ENCODE measurements at regions not wholly inside any gene's neighbourhood (a gene's known extent, or its start where the extent isn't known, plus 50 kb on each side); places are given as distances from the start of the nearest gene placed in this dataset.

- no peak overlapping the region for H3K27ac ChIP-seq
- TF ChIP-seq CTCF (conservative IDR thresholded peaks at IDR 0.05): no peak
These were observed 101.0 kb downstream of the SLITRK6 start for GRCh38 chr13:85698256-85698655.

GRCh38 chr13:85694992-85695391, 104.2 kb downstream of the SLITRK6 start:
- H3K27ac ChIP-seq: no peak overlapping the region
- no peak for TF ChIP-seq CTCF (conservative IDR thresholded peaks at IDR 0.05)

- TF ChIP-seq CTCF (conservative IDR thresholded peaks at IDR 0.05): no peak
- H3K27ac ChIP-seq: no peak overlapping the region
These were observed 105.2 kb downstream of the SLITRK6 start for GRCh38 chr13:85693889-85694511.

GRCh38 chr13:85690368-85690767, 108.9 kb downstream of the SLITRK6 start:
- H3K27ac ChIP-seq: no peak overlapping the region

GRCh38 chr13:85685436-85685835, 113.8 kb downstream of the SLITRK6 start:
- no peak for TF ChIP-seq CTCF (conservative IDR thresholded peaks at IDR 0.05)
- H3K27ac ChIP-seq: no peak overlapping the region

More at GRCh38 chr13:85690368-85690767, 108.9 kb downstream of the SLITRK6 start:
- no peak for TF ChIP-seq CTCF (conservative IDR thresholded peaks at IDR 0.05)

GRCh38 chr13:85675151-85675907, 123.9 kb downstream of the SLITRK6 start:
- TF ChIP-seq CTCF (conservative IDR thresholded peaks at IDR 0.05): no peak

GRCh38 chr13:85671336-85671735, 127.9 kb downstream of the SLITRK6 start:
- H3K27ac ChIP-seq: no peak overlapping the region
- no peak for TF ChIP-seq CTCF (conservative IDR thresholded peaks at IDR 0.05)

More at GRCh38 chr13:85675151-85675907, 123.9 kb downstream of the SLITRK6 start:
- H3K27ac ChIP-seq: no peak overlapping the region

Measured in VCaP (cell line).